ENCODE measurements at regions not wholly inside any gene's neighbourhood (a gene's known extent, or its start where the extent isn't known, plus 50 kb on each side); places are given as distances from the start of the nearest gene placed in this dataset.

GRCh38 chr21:21740207-21740606 lies 742.0 kb downstream of the NCAM2 start:
- Mint-ChIP-seq H3K27ac (no peak overlapping the region), H3K36me3 (ENCODE audit: low read depth) (no peaks in the 10 kb centered on the region)
- intact Hi-C loops (cut with micrococcal nuclease): no loop called here

GRCh38 chr21:21750124-21750825 lies 752.1 kb downstream of the NCAM2 start:
- Mint-ChIP-seq H3K36me3 (ENCODE audit: low read depth) (no peaks in the 10 kb centered on the region), H3K4me1 (ENCODE audit: low read depth) (no peaks in the 10 kb centered on the region), H3K27ac (no peak overlapping the region), H3K27me3 (ENCODE audit: insufficient read depth) (no peaks in the 10 kb centered on the region), H3K9me3 (peaks cover 8% of the 10 kb centered on the region), H3K4me3 (no peak overlapping the region)
- intact Hi-C loops (cut with micrococcal nuclease): no loop called here
- no peak for DNase-seq (ENCODE audit: low spot score)

More at GRCh38 chr21:21740207-21740606, 742.0 kb downstream of the NCAM2 start:
- Mint-ChIP-seq H3K27me3 (ENCODE audit: insufficient read depth) (no peaks in the 10 kb centered on the region), H3K4me1 (ENCODE audit: low read depth) (no peaks in the 10 kb centered on the region), H3K4me3 (no peak overlapping the region), H3K9me3 (peaks cover 17% of the 10 kb centered on the region)
- DNase-seq (ENCODE audit: low spot score): no peak

GRCh38 chr21:21751286-21751685 lies 753.1 kb downstream of the NCAM2 start:
- Mint-ChIP-seq H3K4me1 (ENCODE audit: low read depth) (no peaks in the 10 kb centered on the region), H3K27me3 (ENCODE audit: insufficient read depth) (no peaks in the 10 kb centered on the region), H3K27ac (no peak overlapping the region), H3K9me3 (peaks cover 8% of the 10 kb centered on the region), H3K4me3 (no peak overlapping the region), H3K36me3 (ENCODE audit: low read depth) (no peaks in the 10 kb centered on the region)
- intact Hi-C loops (cut with micrococcal nuclease): no loop called here
- DNase-seq (ENCODE audit: low spot score): no peak

GRCh38 chr21:21762855-21763254 lies 764.6 kb downstream of the NCAM2 start:
- no peak for DNase-seq (ENCODE audit: low spot score)
- no peaks in the 10 kb centered on the region for H3K4me1 Mint-ChIP-seq (ENCODE audit: low read depth)
- intact Hi-C loops (cut with micrococcal nuclease): no loop called here
- no peaks in the 10 kb centered on the region for H3K27me3 Mint-ChIP-seq (ENCODE audit: insufficient read depth)
- H3K4me3 Mint-ChIP-seq: no peak overlapping the region
- H3K27ac Mint-ChIP-seq: no peak overlapping the region
- no peaks in the 10 kb centered on the region for H3K36me3 Mint-ChIP-seq (ENCODE audit: low read depth)
- H3K9me3 Mint-ChIP-seq: no peaks in the 10 kb centered on the region

GRCh38 chr21:21764281-21764680 lies 766.1 kb downstream of the NCAM2 start:
- Mint-ChIP-seq H3K36me3 (ENCODE audit: low read depth) (no peaks in the 10 kb centered on the region), H3K27me3 (ENCODE audit: insufficient read depth) (no peaks in the 10 kb centered on the region), H3K9me3 (peaks cover 1% of the 10 kb centered on the region), H3K4me1 (ENCODE audit: low read depth) (no peaks in the 10 kb centered on the region), H3K4me3 (no peak overlapping the region), H3K27ac (no peak overlapping the region)
- DNase-seq (ENCODE audit: low spot score): no peak
- intact Hi-C loops (cut with micrococcal nuclease): no loop called here

- no peak for DNase-seq (ENCODE audit: low spot score)
- Mint-ChIP-seq H3K4me3 (no peak overlapping the region), H3K36me3 (ENCODE audit: low read depth) (no peaks in the 10 kb centered on the region), H3K9me3 (peaks cover 4% of the 10 kb centered on the region), H3K27ac (no peak overlapping the region), H3K27me3 (ENCODE audit: insufficient read depth) (no peaks in the 10 kb centered on the region), H3K4me1 (ENCODE audit: low read depth) (no peaks in the 10 kb centered on the region)
- intact Hi-C loops (cut with micrococcal nuclease): no loop called here
These were observed 769.1 kb downstream of the NCAM2 start for GRCh38 chr21:21767276-21767675.

GRCh38 chr21:21788591-21788990 lies 790.4 kb downstream of the NCAM2 start:
- intact Hi-C loops (cut with micrococcal nuclease): no loop called here
- no peak overlapping the region for H3K4me3 Mint-ChIP-seq

GRCh38 chr21:21801921-21802320 lies 803.7 kb downstream of the NCAM2 start:
- Mint-ChIP-seq H3K27ac (no peak overlapping the region), H3K36me3 (ENCODE audit: low read depth) (no peaks in the 10 kb centered on the region), H3K4me3 (no peak overlapping the region), H3K27me3 (ENCODE audit: insufficient read depth) (no peaks in the 10 kb centered on the region), H3K4me1 (ENCODE audit: low read depth) (no peaks in the 10 kb centered on the region), H3K9me3 (peaks cover 15% of the 10 kb centered on the region)
- intact Hi-C loops (cut with micrococcal nuclease): no loop called here
- DNase-seq (ENCODE audit: low spot score): no peak

More at GRCh38 chr21:21788591-21788990, 790.4 kb downstream of the NCAM2 start:
- no peaks in the 10 kb centered on the region for H3K27me3 Mint-ChIP-seq (ENCODE audit: insufficient read depth)
- DNase-seq (ENCODE audit: low spot score): no peak
- no peaks in the 10 kb centered on the region for H3K4me1 Mint-ChIP-seq (ENCODE audit: low read depth)
- peaks cover 21% of the 10 kb centered on the region for H3K9me3 Mint-ChIP-seq
- no peak overlapping the region for H3K27ac Mint-ChIP-seq
- no peaks in the 10 kb centered on the region for H3K36me3 Mint-ChIP-seq (ENCODE audit: low read depth)

- Mint-ChIP-seq H3K36me3 (ENCODE audit: low read depth) (no peaks in the 10 kb centered on the region), H3K27ac (no peak overlapping the region), H3K9me3 (peaks cover 19% of the 10 kb centered on the region), H3K27me3 (ENCODE audit: insufficient read depth) (no peaks in the 10 kb centered on the region), H3K4me1 (ENCODE audit: low read depth) (no peaks in the 10 kb centered on the region), H3K4me3 (no peak overlapping the region)
- no peak for DNase-seq (ENCODE audit: low spot score)
- intact Hi-C loops (cut with micrococcal nuclease): no loop called here
These were observed 808.7 kb downstream of the NCAM2 start for GRCh38 chr21:21806711-21807597.

GRCh38 chr21:21807598-21807903 lies 809.3 kb downstream of the NCAM2 start:
- H3K27ac Mint-ChIP-seq: no peak overlapping the region
- intact Hi-C loops (cut with micrococcal nuclease): no loop called here
- no peak overlapping the region for H3K4me3 Mint-ChIP-seq
- H3K9me3 Mint-ChIP-seq: peaks cover 19% of the 10 kb centered on the region
- no peaks in the 10 kb centered on the region for H3K36me3 Mint-ChIP-seq (ENCODE audit: low read depth)
- DNase-seq (ENCODE audit: low spot score): no peak
- H3K4me1 Mint-ChIP-seq (ENCODE audit: low read depth): no peaks in the 10 kb centered on the region
- H3K27me3 Mint-ChIP-seq (ENCODE audit: insufficient read depth): no peaks in the 10 kb centered on the region

- Mint-ChIP-seq H3K36me3 (ENCODE audit: low read depth) (no peaks in the 10 kb centered on the region), H3K4me3 (no peak overlapping the region), H3K9me3 (peaks cover under 1% of the 10 kb centered on the region), H3K27me3 (ENCODE audit: insufficient read depth) (no peaks in the 10 kb centered on the region), H3K27ac (no peak overlapping the region), H3K4me1 (ENCODE audit: low read depth) (no peaks in the 10 kb centered on the region)
- DNase-seq (ENCODE audit: low spot score): no peak
- intact Hi-C loops (cut with micrococcal nuclease): no loop called here
These were observed 815.1 kb downstream of the NCAM2 start for GRCh38 chr21:21813289-21813688.

GRCh38 chr21:21813934-21814333 lies 815.7 kb downstream of the NCAM2 start:
- Mint-ChIP-seq H3K4me1 (ENCODE audit: low read depth) (no peaks in the 10 kb centered on the region), H3K27me3 (ENCODE audit: insufficient read depth) (no peaks in the 10 kb centered on the region), H3K36me3 (ENCODE audit: low read depth) (no peaks in the 10 kb centered on the region), H3K9me3 (no peaks in the 10 kb centered on the region), H3K4me3 (no peak overlapping the region), H3K27ac (no peak overlapping the region)
- intact Hi-C loops (cut with micrococcal nuclease): no loop called here
- no peak for DNase-seq (ENCODE audit: low spot score)

- intact Hi-C loops (cut with micrococcal nuclease): no loop called here
- H3K9me3 Mint-ChIP-seq: no peaks in the 10 kb centered on the region
- no peak for DNase-seq (ENCODE audit: low spot score)
- no peak overlapping the region for H3K27ac Mint-ChIP-seq
- no peaks in the 10 kb centered on the region for H3K27me3 Mint-ChIP-seq (ENCODE audit: insufficient read depth)
- H3K4me3 Mint-ChIP-seq: no peak overlapping the region
- H3K36me3 Mint-ChIP-seq (ENCODE audit: low read depth): no peaks in the 10 kb centered on the region
- H3K4me1 Mint-ChIP-seq (ENCODE audit: low read depth): no peaks in the 10 kb centered on the region
These were observed 818.6 kb downstream of the NCAM2 start for GRCh38 chr21:21816778-21817177.

Measured in activated T-helper 1 cell treated with anti-CD3 and anti-CD28 coated beads, Interleukin-12 subunit alpha, Interleukin-12 subunit beta, Interleukin-2, Interleukin-4 antibody, amounts not matched to agents 30 ng/mL and 10 ng/mL and 1 ng/mL, durations not matched to agents 14 hours and 24 hours and 36 hours (primary cell).